GM19240 (cell line): ENCODE measurements at regions not wholly inside any gene's neighbourhood (a gene's known extent, or its start where the extent isn't known, plus 50 kb on each side); places are given as distances from the start of the nearest gene placed in this dataset.

Experiments used
- DNase-seq: peaks from one replicate; pipeline ENCODE4 v3.0.0; 2011; ENCODE audit warnings: low spot score; ENCODE audit not compliant: insufficient read length

GRCh38 chr7:32428546-32428945 lies 61.6 kb downstream of the LSM5 start:
- DNase-seq = no peak

- DNase-seq = peak; percentile 10
Observed at GRCh38 chr7:32427769-32428291, 62.4 kb downstream of the LSM5 start.

GRCh38 chr7:32416846-32417245 lies 73.3 kb downstream of the LSM5 start:
- no peak for DNase-seq

- no peak for DNase-seq
Observed at GRCh38 chr7:32415936-32416335, 74.2 kb downstream of the LSM5 start.

- DNase-seq = no peak
Observed at GRCh38 chr7:32415519-32415918, 74.7 kb downstream of the LSM5 start.

GRCh38 chr7:32412471-32412870 lies 77.7 kb downstream of the LSM5 start:
- no peak for DNase-seq

GRCh38 chr7:32410545-32410944 lies 79.6 kb downstream of the LSM5 start:
- no peak for DNase-seq

GRCh38 chr7:32406386-32406785 lies 83.8 kb downstream of the LSM5 start:
- DNase-seq = no peak

GRCh38 chr7:32403463-32404229 lies 86.5 kb downstream of the LSM5 start:
- no peak for DNase-seq

- DNase-seq = no peak
Observed at GRCh38 chr7:32400676-32401075, 89.5 kb downstream of the LSM5 start.

- no peak for DNase-seq
Observed at GRCh38 chr7:32399311-32399710, 90.9 kb downstream of the LSM5 start.

- no peak for DNase-seq
Observed at GRCh38 chr7:32395168-32395567, 95.0 kb downstream of the LSM5 start.

- DNase-seq = no peak
Observed at GRCh38 chr7:32393861-32394260, 96.3 kb downstream of the LSM5 start.

- no peak for DNase-seq
Observed at GRCh38 chr7:32390210-32390609, 100.0 kb downstream of the LSM5 start.

- no peak for DNase-seq
Observed at GRCh38 chr7:32385316-32385956, 104.7 kb downstream of the LSM5 start.

- no peak for DNase-seq
Observed at GRCh38 chr7:32381024-32381601, 109.1 kb downstream of the LSM5 start.

- DNase-seq = no peak
Observed at GRCh38 chr7:32379510-32380112, 110.6 kb downstream of the LSM5 start.

GRCh38 chr7:32378988-32379387 lies 111.2 kb downstream of the LSM5 start:
- DNase-seq = no peak

GRCh38 chr7:32364581-32364980 lies 125.6 kb downstream of the LSM5 start:
- DNase-seq = no peak

- no peak for DNase-seq
Observed at GRCh38 chr7:32360127-32360526, 130.1 kb downstream of the LSM5 start.

GRCh38 chr7:32357535-32358277 lies 132.5 kb downstream of the LSM5 start:
- no peak for DNase-seq
